ENCODE measurements at regions not wholly inside any gene's neighbourhood (a gene's known extent, or its start where the extent isn't known, plus 50 kb on each side); places are given as distances from the start of the nearest gene placed in this dataset.

DNA sequence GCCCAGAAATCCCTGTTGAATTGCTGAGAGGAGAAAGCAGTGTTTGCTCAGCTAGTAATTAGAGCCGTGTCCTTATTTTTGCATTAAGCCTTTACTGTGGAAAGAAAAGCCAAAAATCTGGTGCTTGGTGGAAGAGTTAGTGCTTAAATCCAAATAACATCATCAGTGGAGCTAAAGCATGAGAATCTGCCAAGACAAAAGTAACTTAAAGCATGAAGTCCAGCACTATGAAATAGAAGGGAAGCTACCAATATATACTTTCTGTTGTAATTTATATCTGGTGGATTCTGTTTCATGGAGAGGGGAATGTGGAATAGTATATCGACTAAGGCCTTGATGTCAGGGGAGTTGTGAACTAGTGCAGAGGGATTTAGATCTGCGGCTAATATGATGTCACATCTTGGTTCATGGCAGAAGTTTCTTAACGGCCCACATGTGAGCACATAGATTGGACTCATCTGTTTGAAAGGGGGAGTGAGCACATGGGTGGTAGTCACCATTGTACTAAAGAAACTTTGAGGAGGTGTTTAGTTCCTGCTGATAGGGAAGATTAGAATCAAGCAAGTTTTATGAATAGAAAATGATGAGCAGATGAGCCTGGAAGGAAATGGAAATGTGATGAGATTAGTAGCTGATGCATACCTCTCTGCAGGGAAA lies 224.4 kb upstream of the MTNR1B start:
- Histone ChIP-seq H4K20me1 (replicated peaks; ENCODE audit: insufficient read depth) (no peaks in the 10 kb centered on the region; the same call in 1 of the 2 replicates), H3K4me1 (ENCODE audit: insufficient read depth) (peaks cover 6% of the 10 kb centered on the region; the same call in 1 of the 2 replicates), H3F3A (replicated peaks; ENCODE audit: low read depth) (no peaks in the 10 kb centered on the region), H3K27ac (ENCODE audit: low read depth) (no peak overlapping the region), H3K27me3 (ENCODE audit: insufficient read depth) (no peaks in the 10 kb centered on the region), H3K4me2 (no peak overlapping the region), H3K79me2 (replicated peaks; ENCODE audit: insufficient read depth) (no peaks in the 10 kb centered on the region), H2AFZ (no peak overlapping the region), H3K36me3 (ENCODE audit: insufficient read depth) (no peaks in the 10 kb centered on the region), H3K9me2 (ENCODE audit: insufficient read depth) (0 out of 2 replicates have a peak, but pooled peaks cover 3% of the 10 kb centered on the region), H3K4me3 (no peak overlapping the region)
- peaks cover 27% of the 10 kb centered on the region for H3K9me3 Mint-ChIP-seq
- H3K4me3 Mint-ChIP-seq: no peak overlapping the region
- peaks cover 35% of the 10 kb centered on the region for H3K36me3 Mint-ChIP-seq (ENCODE audit: low read depth)
- peaks cover 3% of the 10 kb centered on the region for H3K27me3 Mint-ChIP-seq (ENCODE audit: insufficient read depth, low read depth, poor library complexity)
- DNase-seq (ENCODE audit: low spot score) (no peak), ATAC-seq (no peak)
- TF ChIP-seq ZNF114 (CRISPR knock-in tag; IDR thresholded peaks at IDR 0.05): no peak
- H3K4me1 Mint-ChIP-seq: peaks cover 6% of the 10 kb centered on the region; the same call in 2 of the 3 replicates
- H3K27ac Mint-ChIP-seq: no peak overlapping the region

DNA sequence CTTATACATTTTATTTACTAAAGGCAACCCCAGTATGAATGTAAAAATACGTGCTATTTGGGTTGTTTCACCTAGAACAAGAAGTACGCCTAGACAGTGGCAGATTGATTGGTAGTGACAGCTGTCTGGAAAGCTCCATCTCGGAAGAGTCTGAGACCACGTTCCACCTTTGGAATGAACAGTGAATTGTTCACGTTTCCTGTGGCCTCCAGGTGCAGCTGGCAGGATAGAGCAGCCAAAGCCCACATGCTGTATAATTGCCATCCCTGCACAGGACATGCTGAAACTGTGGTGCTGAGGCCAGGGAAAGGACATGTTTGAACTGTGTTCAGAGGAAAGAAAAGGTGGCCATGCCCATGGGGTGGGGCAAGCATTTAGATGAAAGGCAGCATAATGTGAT lies 218.7 kb upstream of the MTNR1B start:
- H3K27me3 Mint-ChIP-seq (ENCODE audit: insufficient read depth, low read depth, poor library complexity): peaks cover 12% of the 10 kb centered on the region
- peaks cover 10% of the 10 kb centered on the region; the same call in 2 of the 3 replicates for H3K4me1 Mint-ChIP-seq
- no peaks in the 10 kb centered on the region for H4K20me1 ChIP-seq (replicated peaks; ENCODE audit: insufficient read depth)
- no peak for ATAC-seq
- peaks cover 22% of the 10 kb centered on the region for H3K9me3 Mint-ChIP-seq
- no peak overlapping the region for H3K27ac ChIP-seq (ENCODE audit: low read depth)
- no peak for TF ChIP-seq STAT1 (IDR thresholded peaks at IDR 0.05; ENCODE audit: unreplicated experiment)
- no peak for TF ChIP-seq CREB1 (CRISPR knock-in tag; IDR thresholded peaks at IDR 0.05; ENCODE audit: low read depth)
- TF ChIP-seq EZH2phosphoT487 (IDR thresholded peaks at IDR 0.05; ENCODE audit: unreplicated experiment): no peak
- no peak for TF ChIP-seq EZH2 (IDR thresholded peaks at IDR 0.05; ENCODE audit: low read depth, unreplicated experiment)
- TF ChIP-seq, protein P1, sequence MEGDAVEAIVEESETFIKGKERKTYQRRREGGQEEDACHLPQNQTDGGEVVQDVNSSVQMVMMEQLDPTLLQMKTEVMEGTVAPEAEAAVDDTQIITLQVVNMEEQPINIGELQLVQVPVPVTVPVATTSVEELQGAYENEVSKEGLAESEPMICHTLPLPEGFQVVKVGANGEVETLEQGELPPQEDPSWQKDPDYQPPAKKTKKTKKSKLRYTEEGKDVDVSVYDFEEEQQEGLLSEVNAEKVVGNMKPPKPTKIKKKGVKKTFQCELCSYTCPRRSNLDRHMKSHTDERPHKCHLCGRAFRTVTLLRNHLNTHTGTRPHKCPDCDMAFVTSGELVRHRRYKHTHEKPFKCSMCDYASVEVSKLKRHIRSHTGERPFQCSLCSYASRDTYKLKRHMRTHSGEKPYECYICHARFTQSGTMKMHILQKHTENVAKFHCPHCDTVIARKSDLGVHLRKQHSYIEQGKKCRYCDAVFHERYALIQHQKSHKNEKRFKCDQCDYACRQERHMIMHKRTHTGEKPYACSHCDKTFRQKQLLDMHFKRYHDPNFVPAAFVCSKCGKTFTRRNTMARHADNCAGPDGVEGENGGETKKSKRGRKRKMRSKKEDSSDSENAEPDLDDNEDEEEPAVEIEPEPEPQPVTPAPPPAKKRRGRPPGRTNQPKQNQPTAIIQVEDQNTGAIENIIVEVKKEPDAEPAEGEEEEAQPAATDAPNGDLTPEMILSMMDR (conservative IDR thresholded peaks at IDR 0.05; ENCODE audit: low read depth in 2 of 2): no peak
- TF ChIP-seq ZNF114 (CRISPR knock-in tag; IDR thresholded peaks at IDR 0.05): no peak
- TF ChIP-seq, protein P2, sequence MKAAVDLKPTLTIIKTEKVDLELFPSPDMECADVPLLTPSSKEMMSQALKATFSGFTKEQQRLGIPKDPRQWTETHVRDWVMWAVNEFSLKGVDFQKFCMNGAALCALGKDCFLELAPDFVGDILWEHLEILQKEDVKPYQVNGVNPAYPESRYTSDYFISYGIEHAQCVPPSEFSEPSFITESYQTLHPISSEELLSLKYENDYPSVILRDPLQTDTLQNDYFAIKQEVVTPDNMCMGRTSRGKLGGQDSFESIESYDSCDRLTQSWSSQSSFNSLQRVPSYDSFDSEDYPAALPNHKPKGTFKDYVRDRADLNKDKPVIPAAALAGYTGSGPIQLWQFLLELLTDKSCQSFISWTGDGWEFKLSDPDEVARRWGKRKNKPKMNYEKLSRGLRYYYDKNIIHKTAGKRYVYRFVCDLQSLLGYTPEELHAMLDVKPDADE (IDR thresholded peaks at IDR 0.05): no peak
- TF ChIP-seq, protein P3, sequence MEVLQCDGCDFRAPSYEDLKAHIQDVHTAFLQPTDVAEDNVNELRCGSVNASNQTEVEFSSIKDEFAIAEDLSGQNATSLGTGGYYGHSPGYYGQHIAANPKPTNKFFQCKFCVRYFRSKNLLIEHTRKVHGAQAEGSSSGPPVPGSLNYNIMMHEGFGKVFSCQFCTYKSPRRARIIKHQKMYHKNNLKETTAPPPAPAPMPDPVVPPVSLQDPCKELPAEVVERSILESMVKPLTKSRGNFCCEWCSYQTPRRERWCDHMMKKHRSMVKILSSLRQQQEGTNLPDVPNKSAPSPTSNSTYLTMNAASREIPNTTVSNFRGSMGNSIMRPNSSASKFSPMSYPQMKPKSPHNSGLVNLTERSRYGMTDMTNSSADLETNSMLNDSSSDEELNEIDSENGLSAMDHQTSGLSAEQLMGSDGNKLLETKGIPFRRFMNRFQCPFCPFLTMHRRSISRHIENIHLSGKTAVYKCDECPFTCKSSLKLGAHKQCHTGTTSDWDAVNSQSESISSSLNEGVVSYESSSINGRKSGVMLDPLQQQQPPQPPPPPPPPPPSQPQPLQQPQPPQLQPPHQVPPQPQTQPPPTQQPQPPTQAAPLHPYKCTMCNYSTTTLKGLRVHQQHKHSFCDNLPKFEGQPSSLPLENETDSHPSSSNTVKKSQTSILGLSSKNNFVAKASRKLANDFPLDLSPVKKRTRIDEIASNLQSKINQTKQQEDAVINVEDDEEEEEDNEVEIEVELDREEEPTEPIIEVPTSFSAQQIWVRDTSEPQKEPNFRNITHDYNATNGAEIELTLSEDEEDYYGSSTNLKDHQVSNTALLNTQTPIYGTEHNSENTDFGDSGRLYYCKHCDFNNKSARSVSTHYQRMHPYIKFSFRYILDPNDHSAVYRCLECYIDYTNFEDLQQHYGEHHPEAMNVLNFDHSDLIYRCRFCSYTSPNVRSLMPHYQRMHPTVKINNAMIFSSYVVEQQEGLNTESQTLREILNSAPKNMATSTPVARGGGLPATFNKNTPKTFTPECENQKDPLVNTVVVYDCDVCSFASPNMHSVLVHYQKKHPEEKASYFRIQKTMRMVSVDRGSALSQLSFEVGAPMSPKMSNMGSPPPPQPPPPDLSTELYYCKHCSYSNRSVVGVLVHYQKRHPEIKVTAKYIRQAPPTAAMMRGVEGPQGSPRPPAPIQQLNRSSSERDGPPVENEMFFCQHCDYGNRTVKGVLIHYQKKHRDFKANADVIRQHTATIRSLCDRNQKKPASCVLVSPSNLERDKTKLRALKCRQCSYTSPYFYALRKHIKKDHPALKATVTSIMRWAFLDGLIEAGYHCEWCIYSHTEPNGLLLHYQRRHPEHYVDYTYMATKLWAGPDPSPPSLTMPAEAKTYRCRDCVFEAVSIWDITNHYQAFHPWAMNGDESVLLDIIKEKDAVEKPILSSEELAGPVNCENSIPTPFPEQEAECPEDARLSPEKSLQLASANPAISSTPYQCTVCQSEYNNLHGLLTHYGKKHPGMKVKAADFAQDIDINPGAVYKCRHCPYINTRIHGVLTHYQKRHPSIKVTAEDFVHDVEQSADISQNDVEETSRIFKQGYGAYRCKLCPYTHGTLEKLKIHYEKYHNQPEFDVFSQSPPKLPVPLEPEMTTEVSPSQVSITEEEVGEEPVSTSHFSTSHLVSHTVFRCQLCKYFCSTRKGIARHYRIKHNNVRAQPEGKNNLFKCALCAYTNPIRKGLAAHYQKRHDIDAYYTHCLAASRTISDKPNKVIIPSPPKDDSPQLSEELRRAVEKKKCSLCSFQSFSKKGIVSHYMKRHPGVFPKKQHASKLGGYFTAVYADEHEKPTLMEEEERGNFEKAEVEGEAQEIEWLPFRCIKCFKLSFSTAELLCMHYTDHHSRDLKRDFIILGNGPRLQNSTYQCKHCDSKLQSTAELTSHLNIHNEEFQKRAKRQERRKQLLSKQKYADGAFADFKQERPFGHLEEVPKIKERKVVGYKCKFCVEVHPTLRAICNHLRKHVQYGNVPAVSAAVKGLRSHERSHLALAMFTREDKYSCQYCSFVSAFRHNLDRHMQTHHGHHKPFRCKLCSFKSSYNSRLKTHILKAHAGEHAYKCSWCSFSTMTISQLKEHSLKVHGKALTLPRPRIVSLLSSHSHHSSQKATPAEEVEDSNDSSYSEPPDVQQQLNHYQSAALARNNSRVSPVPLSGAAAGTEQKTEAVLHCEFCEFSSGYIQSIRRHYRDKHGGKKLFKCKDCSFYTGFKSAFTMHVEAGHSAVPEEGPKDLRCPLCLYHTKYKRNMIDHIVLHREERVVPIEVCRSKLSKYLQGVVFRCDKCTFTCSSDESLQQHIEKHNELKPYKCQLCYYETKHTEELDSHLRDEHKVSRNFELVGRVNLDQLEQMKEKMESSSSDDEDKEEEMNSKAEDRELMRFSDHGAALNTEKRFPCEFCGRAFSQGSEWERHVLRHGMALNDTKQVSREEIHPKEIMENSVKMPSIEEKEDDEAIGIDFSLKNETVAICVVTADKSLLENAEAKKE (CRISPR knock-in tag; IDR thresholded peaks at IDR 0.05): no peak
- no peak for TF ChIP-seq ZNF331 (CRISPR knock-in tag; IDR thresholded peaks at IDR 0.05; ENCODE audit: low read depth)
- H3K27me3 ChIP-seq (ENCODE audit: insufficient read depth): no peaks in the 10 kb centered on the region
- H3K79me2 ChIP-seq (replicated peaks; ENCODE audit: insufficient read depth): no peaks in the 10 kb centered on the region
- DNase-seq (ENCODE audit: low spot score): no peak
- peaks cover 7% of the 10 kb centered on the region; the same call in 1 of the 2 replicates for H3K4me1 ChIP-seq (ENCODE audit: insufficient read depth)
- H3K36me3 Mint-ChIP-seq (ENCODE audit: low read depth): peaks cover 22% of the 10 kb centered on the region
- no peaks in the 10 kb centered on the region for H3K9me2 ChIP-seq (ENCODE audit: insufficient read depth)
- H3K27ac Mint-ChIP-seq: no peak overlapping the region
- H2AFZ ChIP-seq: no peak overlapping the region
- H3K4me3 ChIP-seq: no peak overlapping the region
- H3K4me2 ChIP-seq: no peak overlapping the region
- H3K36me3 ChIP-seq (ENCODE audit: insufficient read depth): no peaks in the 10 kb centered on the region
- no peaks in the 10 kb centered on the region for H3F3A ChIP-seq (replicated peaks; ENCODE audit: low read depth)
- no peak overlapping the region for H3K4me3 Mint-ChIP-seq

Data from GM23338 (cell line).